G401 (cell line): ENCODE measurements at regions not wholly inside any gene's neighbourhood (a gene's known extent, or its start where the extent isn't known, plus 50 kb on each side); places are given as distances from the start of the nearest gene placed in this dataset.
A peak's percentile ranks its signal among the peaks of the same experiment; 100 is the strongest.
"Not testable (repeated sequence)": the region's sequence is repeated elsewhere in the genome, so short reads cannot be mapped to it uniquely, and the experiment has no call there.

Experiments
- DNase-seq: peaks from one replicate; pipeline ENCODE4 v3.0.0-alpha.2; 2015; ENCODE audit warnings: low spot score
- in situ Hi-C: cut with HindIII; loops from 2 replicates; pipeline ENCODE4 v1.10.0; 2016; ENCODE audit warnings: low sequenced_read_pairs, mixed read lengths

DNA sequence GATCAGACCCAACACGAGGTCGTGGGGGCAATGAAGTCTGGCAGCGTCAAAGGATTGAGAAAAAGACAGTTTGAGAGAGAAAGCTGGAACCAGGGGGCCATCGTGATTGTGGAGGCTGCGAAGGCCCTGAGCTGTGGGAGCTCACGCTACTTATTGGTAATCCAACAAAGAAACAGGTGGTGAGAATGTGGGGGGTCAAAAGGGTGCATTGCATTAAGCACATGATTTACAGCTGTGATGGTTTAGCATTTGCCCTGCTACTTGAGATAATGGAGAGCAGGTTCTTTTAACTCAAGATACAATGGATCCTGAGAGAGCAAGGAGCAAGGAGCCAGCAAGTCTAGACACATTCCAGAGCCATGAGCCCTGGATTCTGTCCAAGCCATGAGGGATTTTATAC lies 276.8 kb upstream of the RRP15 start:
- in situ Hi-C loops, DNase-seq: not testable (repeated sequence)

- DNase-seq, in situ Hi-C loops: not testable (repeated sequence)
Measured at GRCh38 chr1:218015106-218015505, 270.0 kb upstream of the RRP15 start.

DNA sequence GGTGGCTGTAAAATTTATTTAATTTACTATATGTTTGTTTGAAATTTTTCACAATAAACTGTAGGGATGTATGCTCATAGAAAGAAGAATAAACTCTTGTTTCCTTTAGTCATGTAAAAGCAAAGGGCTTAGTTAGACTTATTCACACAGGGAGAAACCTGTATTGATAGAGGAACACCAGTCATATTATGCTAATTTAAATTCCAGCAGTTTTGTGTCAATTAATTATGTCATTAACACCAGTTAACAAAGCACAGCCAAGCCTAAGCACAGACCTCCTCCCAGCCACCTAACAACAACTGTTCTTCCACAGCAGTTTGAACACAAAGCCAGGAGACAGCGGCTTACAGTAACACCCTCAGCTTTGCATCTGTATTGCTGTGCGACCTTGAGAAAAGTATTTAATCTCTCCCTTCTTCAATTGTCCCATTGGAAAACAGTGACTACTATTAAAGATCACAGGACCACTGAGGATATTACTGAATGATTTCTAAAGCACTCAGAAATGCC lies 260.8 kb upstream of the RRP15 start:
- DNase-seq: no peak
- in situ Hi-C loops: no loop called here

- no peak for DNase-seq
- in situ Hi-C loops: no loop called here
Measured at GRCh38 chr1:218025454-218025853, 259.6 kb upstream of the RRP15 start.

GRCh38 chr1:218027152-218027551 lies 257.9 kb upstream of the RRP15 start:
- no peak for DNase-seq
- in situ Hi-C loops: no loop called here

DNA sequence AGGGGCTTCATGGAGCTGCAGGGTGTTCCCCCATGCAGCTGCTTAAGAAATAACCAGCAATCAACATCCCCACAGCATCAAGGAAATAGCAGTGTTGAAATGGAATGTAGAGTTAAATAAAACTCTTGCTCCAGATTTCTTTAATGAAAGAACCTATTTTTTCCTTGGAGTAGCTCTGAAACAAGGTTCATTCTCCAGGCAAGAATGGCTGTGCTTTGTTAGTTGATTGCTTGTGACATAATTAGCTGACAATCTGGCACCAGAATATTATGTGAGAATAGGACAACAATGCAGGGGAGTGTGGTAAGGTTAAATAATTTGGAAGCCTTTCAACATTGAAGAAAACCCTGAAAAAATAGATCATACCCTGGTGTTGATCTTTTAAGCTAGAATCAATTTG lies 254.2 kb upstream of the RRP15 start:
- in situ Hi-C loops: no loop called here
- no peak for DNase-seq

DNA sequence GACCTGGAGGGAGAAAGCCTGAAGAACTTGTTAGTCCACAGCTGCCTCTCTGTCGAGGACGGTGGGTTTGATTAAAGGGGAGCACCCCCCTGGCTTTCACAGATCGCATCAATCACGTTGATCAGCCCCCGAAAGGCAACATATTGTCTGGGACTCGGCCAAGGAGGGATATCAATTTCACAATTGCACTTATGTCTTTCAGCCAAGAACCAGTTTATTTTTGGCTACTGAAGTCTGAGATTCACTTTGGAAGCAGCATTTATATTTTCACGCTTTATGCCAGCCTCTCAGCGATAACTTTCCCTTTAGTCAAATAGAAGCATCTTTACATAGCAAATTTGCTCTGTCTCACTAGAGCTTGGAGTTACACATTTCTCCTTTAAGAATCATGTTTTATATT lies 253.2 kb upstream of the RRP15 start:
- no peak for DNase-seq
- in situ Hi-C loops: no loop called here

DNA sequence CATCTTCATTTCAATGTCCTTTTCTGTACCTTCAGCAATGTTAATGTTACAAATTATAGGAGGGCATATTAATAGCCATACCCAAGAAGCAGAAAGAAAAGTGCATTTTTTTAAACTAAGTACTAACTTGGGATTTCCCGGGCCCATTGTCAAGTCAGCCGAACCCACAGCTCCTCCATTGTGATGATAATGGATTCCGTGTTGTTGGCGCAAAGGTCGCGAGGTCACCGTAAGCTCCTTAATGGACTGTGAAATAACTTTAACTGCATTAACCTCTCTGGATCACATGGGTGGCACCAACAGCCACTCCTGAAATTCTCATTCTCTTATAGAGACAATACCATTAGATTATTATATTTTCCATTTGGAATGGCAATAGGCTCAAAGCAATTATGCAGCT lies 250.6 kb upstream of the RRP15 start:
- in situ Hi-C loops: no loop called here
- no peak for DNase-seq

DNA sequence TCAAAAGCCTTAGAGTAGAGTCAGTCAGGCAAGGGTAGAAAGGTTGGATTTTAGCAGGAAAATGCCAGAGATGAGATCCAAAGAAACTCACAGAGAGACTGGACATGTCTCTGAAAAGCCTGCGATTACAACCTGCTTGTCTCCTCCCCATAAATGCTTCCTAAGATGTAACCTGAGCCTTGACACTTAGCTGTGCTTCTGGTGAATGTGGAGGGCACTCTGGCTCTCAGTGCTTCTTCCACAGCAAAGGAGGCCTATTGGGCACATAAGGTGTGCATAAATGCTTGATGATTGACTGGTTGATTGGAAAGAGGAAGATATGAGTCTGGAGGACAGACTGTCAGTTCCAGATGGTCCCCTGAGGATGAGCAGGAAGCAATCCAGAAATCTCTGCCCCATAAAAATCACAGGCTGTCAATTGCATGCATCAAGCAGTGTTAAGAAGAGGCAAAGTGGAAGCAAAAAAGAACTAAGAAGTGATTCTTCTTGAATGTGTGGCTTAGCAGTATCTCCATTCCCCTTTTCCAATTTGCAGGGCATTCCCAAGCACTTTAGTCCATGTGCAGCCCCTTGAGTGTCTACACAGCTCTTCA lies 236.2 kb upstream of the RRP15 start:
- in situ Hi-C loops: no loop called here

DNA sequence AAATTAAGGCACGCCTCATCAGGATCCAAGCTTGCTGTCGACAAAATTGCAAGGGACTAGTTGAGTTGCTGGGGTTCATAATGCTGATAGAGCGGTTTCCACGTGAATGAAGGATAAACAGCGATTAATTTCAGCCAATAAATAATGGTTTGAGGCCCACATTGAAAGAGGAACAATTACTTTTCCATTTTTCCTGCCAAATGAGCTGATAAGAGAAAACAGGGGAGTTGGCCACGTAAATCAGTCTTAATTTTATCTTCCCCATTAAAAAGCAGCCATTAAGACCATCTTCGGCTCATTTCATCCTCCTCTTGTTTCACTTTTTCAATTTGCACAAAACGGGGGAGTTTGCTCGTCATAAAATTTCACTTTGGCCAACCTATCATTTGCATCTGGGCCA lies 235.5 kb upstream of the RRP15 start:
- in situ Hi-C loops: no loop called here
- DNase-seq: no peak

More for the DNA sequence above, 236.2 kb upstream of the RRP15 start:
- DNase-seq: peak; percentile 3

DNA sequence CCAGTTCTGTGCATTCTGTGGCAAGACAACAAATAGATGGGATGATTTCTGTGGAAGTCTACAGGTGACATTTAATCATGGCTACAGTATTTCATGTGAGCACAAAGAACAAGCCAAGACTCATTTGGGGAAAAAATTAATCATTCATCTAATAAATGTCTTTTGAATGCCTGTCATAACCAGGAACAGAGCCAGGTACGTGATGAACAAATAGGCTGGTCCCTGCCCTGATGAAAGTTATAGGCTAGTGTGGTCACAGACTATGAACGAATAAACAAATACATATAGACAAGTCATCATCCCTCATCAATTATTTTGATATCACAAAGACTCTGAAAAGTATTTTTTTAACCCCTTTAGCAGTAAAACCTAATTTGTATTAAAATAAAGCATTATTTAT lies 226.4 kb upstream of the RRP15 start:
- in situ Hi-C loops: no loop called here
- no peak for DNase-seq

GRCh38 chr1:218064426-218064825 lies 220.7 kb upstream of the RRP15 start:
- no peak for DNase-seq
- in situ Hi-C loops: no loop called here

GRCh38 chr1:218066332-218066731 lies 218.8 kb upstream of the RRP15 start:
- in situ Hi-C loops: no loop called here
- no peak for DNase-seq

- DNase-seq: no peak
- in situ Hi-C loops: no loop called here
Measured at GRCh38 chr1:218068241-218068640, 216.9 kb upstream of the RRP15 start.

- no peak for DNase-seq
- in situ Hi-C loops: no loop called here
Measured at GRCh38 chr1:218069180-218069579, 215.9 kb upstream of the RRP15 start.

- no peak for DNase-seq
- in situ Hi-C loops: no loop called here
Measured at GRCh38 chr1:218073062-218073461, 212.0 kb upstream of the RRP15 start.

- no peak for DNase-seq
- in situ Hi-C loops: no loop called here
Measured at GRCh38 chr1:218078916-218079315, 206.2 kb upstream of the RRP15 start.

DNA sequence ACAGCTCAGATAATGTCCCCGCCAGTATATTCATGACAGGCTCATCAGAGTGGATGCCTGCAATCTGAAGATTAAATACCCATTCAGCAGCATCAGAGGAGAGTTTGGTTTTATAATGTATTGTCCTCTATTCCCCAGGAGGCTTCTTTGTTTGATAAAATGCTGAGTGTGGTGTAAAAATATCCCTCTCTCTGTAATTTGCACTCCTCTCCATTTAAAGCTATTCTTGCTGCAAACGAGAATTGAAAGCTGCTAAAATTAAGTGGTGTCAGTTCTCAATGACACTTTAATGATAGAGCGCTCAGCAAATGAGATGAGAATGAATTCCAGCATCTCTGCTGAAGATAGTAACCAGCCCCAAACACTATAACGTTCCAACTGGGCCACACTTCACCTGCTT lies 205.7 kb upstream of the RRP15 start:
- DNase-seq: no peak
- in situ Hi-C loops: no loop called here

DNA sequence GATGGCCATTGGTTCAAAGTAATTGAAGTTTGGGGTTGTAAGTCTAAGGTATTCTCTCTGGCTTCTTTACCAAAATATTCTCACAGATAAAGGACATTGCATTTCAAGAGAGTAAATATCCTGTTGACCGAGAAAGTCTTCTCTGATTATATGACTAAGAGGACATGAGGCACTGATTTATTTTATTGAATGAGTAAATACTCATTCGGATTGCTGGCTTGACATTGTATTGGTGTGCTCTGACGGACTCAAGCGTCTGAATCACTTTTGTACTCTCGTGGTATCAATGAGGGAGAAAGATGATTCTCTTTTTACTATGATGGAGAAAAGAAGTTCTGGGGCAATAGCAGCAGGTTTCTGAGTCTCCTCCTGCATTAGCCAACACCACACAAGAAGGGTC lies 205.3 kb upstream of the RRP15 start:
- DNase-seq: no peak
- in situ Hi-C loops: no loop called here

DNA sequence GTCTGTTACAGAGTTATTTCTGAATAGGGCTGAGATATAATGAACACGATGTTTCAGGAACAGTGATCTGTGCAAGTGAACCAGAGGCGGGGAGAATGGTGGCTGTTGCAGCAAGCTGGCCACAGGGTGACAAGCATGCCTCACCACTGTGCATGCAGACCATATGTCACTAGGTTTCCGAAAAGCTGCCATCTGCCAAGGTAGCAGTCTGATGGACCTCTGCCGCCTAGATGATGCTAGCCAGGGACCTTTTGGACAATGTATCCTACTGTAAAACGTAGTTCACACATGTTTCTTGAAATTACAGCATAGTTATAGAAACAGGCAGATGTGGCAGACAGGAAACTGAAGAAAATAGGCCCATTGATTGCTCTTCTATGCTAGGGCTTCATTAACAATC lies 204.2 kb upstream of the RRP15 start:
- peak; percentile 70 for DNase-seq
- in situ Hi-C loops: no loop called here

- in situ Hi-C loops: no loop called here
- no peak for DNase-seq
Measured at GRCh38 chr1:218081358-218081757, 203.7 kb upstream of the RRP15 start.

DNA sequence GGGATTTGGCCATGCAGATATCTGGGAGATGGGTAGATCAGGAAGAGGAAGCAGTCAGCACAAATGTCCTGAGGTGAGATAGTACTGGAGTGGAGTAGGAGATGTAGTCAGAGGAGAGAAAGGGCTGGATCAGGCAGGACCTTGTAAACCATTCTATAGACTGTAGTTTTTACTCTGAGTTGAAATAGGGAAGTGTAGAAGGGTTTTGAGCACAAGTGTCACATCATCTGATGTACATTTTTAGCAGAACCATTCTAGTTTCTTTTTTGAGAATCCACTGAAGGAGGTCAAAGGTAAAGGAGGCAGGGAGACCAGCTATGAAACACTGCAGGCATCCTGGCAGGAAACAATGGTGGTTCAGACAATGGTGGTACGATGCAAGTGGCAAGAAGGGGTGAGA lies 194.6 kb upstream of the RRP15 start:
- in situ Hi-C loops: no loop called here
- DNase-seq: no peak
